Erythroblast (primary cell): ENCODE measurements at regions not wholly inside any gene's neighbourhood (a gene's known extent, or its start where the extent isn't known, plus 50 kb on each side); places are given as distances from the start of the nearest gene placed in this dataset.

ENCODE experiments used
- DNase-seq, 2 experiments: peaks; one replicate each; lab custom pipeline; 2025; lab: John Stamatoyannopoulos, UW
- GATA1 ChIP-seq: IDR thresholded peaks from 2 replicates; pipeline ENCODE4 v1.6.1; 2011; ENCODE audit warnings: low read depth, mild to moderate bottlenecking, control low read depth, low read length, moderate library complexity
- POLR2A ChIP-seq: IDR thresholded peaks from 2 replicates; pipeline ENCODE4 v1.6.1; 2011; ENCODE audit warnings: mild to moderate bottlenecking, low read length

- no peak for DNase-seq
- TF ChIP-seq GATA1, result no peak
- no peak for TF ChIP-seq POLR2A
Measured at GRCh38 chr3:24828011-24828410, 333.4 kb upstream of the THRB start.

- TF ChIP-seq GATA1, result no peak
- TF ChIP-seq POLR2A, result no peak
- no peak for DNase-seq
Measured at GRCh38 chr3:24828551-24828950, 333.9 kb upstream of the THRB start.

GRCh38 chr3:24829011-24829581, 334.4 kb upstream of the THRB start:
- DNase-seq, result no peak
- TF ChIP-seq GATA1, result no peak
- TF ChIP-seq POLR2A, result no peak

GRCh38 chr3:24829629-24830229, 335.1 kb upstream of the THRB start:
- no peak for DNase-seq
- TF ChIP-seq GATA1, result no peak
- TF ChIP-seq POLR2A, result no peak

GRCh38 chr3:24830230-24831152, 335.8 kb upstream of the THRB start:
- TF ChIP-seq POLR2A, result no peak
- no peak for DNase-seq

GRCh38 chr3:24831221-24831620, 336.6 kb upstream of the THRB start:
- no peak for DNase-seq
- TF ChIP-seq GATA1 (no peak), POLR2A (no peak)

GRCh38 chr3:24832891-24833290, 338.2 kb upstream of the THRB start:
- DNase-seq, result no peak
- TF ChIP-seq POLR2A, result no peak
- no peak for TF ChIP-seq GATA1

- TF ChIP-seq GATA1, result no peak
- no peak for TF ChIP-seq POLR2A
- DNase-seq, result no peak
Measured at GRCh38 chr3:24834442-24834841, 339.8 kb upstream of the THRB start.

GRCh38 chr3:24835510-24835909, 340.9 kb upstream of the THRB start:
- TF ChIP-seq GATA1 (no peak), POLR2A (no peak)
- DNase-seq, result no peak

GRCh38 chr3:24837601-24838000, 343.0 kb upstream of the THRB start:
- DNase-seq, result no peak
- TF ChIP-seq GATA1 (no peak), POLR2A (no peak)

GRCh38 chr3:24838533-24838932, 343.9 kb upstream of the THRB start:
- DNase-seq, result no peak

GRCh38 chr3:24843955-24844354, 349.3 kb upstream of the THRB start:
- no peak for TF ChIP-seq POLR2A
- no peak for TF ChIP-seq GATA1
- DNase-seq, result no peak

More at GRCh38 chr3:24838533-24838932, 343.9 kb upstream of the THRB start:
- no peak for TF ChIP-seq POLR2A
- TF ChIP-seq GATA1, result no peak

- TF ChIP-seq GATA1 (no peak), POLR2A (no peak)
- no peak for DNase-seq
Measured at GRCh38 chr3:24845524-24846155, 351.0 kb upstream of the THRB start.
